Inflammatory macrophage treated with lipopolysaccharide for 4 hours (primary cell): ENCODE measurements at regions not wholly inside any gene's neighbourhood (a gene's known extent, or its start where the extent isn't known, plus 50 kb on each side); places are given as distances from the start of the nearest gene placed in this dataset.
A peak's percentile ranks its signal among the peaks of the same experiment; 100 is the strongest.
"Not testable (repeated sequence)": the region's sequence is repeated elsewhere in the genome, so short reads cannot be mapped to it uniquely, and the experiment has no call there.

Source experiments
- DNase-seq: peaks from one replicate; pipeline ENCODE4 v3.0.0-alpha.2; 2020

GRCh38 chr10:123270806-123271205 lies 116.6 kb downstream of the BUB3 start:
- no peak for DNase-seq

DNA sequence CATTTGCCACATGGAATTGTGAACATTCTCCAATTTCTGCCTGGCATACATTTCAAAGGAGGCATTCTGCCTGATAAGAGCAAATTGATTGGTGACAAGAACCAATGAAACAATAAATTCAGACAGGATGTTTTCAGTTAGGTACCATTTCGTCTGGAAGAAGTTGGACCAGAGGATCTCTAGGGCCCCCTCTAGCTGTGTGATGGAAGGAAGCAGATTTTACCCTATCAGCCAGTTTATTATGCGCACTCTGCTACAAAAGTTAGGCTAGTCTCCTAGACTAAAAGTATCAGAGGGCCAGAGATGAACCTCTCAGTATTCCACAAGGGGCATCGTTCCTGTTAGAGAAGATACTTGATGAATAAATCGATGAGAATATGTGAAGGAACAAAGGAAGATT lies 118.0 kb downstream of the BUB3 start:
- no peak for DNase-seq

- no peak for DNase-seq
Observed at GRCh38 chr10:123274306-123275135, 120.3 kb downstream of the BUB3 start.

DNA sequence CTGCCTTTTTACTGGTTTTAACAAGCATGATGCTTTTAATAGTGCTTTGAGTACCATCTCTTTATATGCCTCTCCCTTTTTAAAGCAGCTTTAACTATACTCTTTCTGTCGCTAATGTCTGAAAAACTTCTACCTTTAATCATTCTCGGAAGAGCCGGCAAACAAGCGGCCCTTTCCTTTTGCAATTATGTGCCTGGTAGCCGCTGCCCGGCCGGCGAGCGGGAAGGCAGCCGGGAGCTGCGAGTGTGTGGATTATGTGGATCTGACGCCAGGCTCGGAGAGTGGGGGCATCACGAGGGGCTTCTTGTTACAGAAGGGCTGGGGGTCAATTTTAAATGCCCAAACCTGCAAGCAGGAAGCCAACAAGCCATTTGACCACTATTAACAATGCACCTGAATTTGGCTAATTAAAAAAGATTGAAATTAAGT lies 120.9 kb downstream of the BUB3 start:
- no peak for DNase-seq

- no peak for DNase-seq
Observed at GRCh38 chr10:123278445-123278844, 124.2 kb downstream of the BUB3 start.

DNA sequence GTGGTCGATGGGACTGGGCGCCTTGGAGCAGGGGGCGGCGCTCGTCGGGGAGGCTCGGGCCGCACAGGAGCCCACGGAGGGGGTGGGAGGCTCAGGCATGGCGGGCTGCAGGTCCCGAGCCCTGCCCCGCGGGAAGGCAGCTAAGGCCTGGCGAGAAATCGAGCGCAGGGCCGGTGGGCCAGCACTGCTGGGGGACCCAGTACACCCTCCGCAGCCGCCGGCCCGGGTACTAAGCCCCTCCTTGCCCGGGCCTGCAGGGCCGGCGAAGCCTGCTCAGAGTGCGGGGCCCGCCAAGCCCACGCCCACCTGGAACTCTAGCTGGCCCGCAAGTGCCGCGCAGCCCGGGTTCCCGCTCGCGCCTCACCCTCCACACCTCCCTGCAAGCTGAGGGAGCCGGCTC lies 129.2 kb downstream of the BUB3 start:
- not testable (repeated sequence) for DNase-seq

GRCh38 chr10:123284022-123284421 lies 129.8 kb downstream of the BUB3 start:
- DNase-seq, result no peak

DNA sequence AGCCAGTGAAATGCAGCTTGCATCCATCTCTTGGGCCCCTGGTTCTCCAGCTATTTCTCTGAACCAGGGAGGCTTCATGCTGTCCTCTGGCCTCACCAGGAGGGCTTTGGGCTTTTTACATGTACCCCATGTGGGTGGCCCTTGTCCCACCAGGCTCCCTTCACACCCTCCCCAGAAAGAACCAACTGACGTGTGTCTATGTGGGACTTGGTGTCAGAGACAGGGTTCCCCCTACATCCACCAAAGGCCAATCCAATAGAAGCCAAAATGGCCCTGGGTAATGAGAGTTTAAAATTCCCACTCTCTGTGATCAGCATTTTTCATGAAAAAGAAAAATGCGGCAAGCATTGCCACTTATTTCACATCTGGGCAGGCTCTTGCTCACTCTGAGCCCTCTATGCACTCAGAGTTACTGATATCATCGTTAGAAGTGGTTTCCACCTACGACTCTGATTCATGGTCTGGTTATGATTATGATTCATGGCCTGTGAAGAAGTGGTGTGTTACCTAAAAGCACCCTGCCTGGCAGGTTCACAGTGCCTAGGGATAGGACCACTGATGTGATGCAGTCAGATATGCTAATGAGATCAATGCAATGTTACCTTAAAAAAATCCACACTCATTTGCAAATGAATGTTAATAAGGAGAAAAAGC lies 133.5 kb downstream of the BUB3 start:
- DNase-seq, result peak; percentile 53

DNA sequence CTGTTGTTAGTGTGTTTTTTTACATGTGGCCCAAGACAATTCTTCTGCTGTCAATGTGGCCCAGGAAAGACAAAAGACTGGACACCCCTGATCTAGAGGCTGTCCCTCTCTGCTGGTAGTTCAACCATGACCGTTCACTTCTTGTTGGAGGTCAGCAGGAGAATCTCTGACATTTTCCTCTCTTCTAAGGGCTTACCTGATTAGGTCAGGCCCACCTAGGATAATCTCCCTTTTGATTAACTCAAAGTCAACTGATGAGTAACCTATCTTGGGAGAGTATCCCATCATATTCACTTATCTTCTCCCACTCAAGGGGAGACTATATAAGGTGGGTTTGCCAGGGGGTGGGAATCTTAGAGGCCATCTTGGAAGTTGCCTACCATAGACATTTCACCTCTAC lies 135.2 kb downstream of the BUB3 start:
- no peak for DNase-seq

GRCh38 chr10:123294109-123294508 lies 139.9 kb downstream of the BUB3 start:
- DNase-seq, result no peak

DNA sequence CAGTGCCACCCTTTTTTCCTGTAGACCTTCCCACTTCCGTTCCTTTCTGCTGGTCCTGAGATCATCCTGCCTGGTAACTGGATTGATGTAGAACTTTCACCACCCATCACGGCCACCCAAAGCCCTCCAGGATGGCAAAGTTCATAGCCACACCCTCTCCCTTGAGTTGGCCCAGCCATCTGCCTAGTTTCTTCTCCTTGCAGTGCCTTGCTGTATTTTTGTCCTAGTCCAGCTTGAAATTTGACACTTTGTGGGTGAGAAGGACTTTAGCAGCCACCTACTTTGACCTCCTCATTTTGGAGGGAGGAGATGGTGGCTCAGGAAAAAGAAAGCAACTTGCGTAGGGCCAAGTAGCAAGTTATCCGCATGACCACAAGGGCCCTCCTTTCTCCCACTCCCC lies 140.7 kb downstream of the BUB3 start:
- no peak for DNase-seq

DNA sequence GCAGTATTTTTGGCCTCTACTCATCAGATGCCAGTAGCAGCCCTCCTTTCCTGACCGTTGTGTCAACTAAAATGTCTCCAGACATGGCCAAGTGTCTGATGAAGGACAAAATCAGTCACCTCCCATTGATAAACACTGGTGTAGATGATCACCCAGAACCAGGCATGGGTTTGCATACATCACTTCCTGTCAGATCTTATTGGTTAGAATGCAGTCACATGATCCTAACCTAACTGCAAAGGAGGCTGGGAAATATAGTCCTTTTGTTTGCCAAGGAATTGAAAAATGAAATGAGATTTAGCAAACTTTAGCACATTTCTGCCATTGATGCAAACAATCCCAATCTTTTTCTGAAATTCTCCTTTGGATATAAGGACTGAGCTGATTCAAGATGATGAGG lies 141.4 kb downstream of the BUB3 start:
- no peak for DNase-seq

- peak; percentile 36 for DNase-seq
Observed at GRCh38 chr10:123297175-123297574, 143.0 kb downstream of the BUB3 start.

- DNase-seq, result no peak
Observed at GRCh38 chr10:123298583-123298982, 144.4 kb downstream of the BUB3 start.

- no peak for DNase-seq
Observed at GRCh38 chr10:123299598-123299997, 145.4 kb downstream of the BUB3 start.

GRCh38 chr10:123301077-123301857 lies 147.1 kb downstream of the BUB3 start:
- DNase-seq, result peak; percentile 43

DNA sequence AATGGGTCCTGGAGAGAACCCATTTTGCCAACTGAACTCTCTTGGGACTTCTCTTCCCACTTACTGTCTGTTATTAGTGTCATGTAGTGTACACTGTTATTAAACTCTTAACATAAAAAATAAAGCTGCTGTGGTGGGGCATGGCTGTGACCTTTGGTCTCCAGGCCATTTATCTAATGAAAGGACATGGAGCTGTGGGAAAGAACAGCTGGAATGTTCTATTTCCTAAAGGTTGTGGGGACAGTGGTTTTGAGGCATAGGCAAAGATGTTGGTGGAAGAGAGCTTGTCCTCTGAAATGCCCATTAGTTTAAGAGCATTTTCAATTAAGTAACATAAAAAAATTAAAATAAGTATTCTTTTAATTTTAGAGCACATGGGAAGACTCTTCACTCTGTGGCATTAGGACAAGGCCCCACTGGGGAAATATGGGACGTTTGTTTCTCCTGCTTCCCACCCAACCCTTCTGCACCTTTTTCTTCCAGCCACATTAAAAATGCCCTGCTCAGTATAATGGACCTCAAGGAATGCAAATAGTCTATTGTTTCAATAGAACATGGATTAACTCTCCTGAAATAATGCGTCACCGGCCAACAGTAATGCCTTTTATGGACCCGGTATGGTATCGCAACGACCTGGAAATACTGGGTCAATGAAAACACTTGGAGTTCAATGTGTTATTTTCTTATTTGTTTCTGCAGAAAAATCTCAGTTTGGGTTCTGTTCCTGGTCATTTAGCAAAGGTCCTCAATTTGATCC lies 149.6 kb downstream of the BUB3 start:
- DNase-seq, result no peak

- DNase-seq, result no peak
Observed at GRCh38 chr10:123305671-123306070, 151.5 kb downstream of the BUB3 start.

GRCh38 chr10:123306290-123306689 lies 152.1 kb downstream of the BUB3 start:
- DNase-seq, result no peak

DNA sequence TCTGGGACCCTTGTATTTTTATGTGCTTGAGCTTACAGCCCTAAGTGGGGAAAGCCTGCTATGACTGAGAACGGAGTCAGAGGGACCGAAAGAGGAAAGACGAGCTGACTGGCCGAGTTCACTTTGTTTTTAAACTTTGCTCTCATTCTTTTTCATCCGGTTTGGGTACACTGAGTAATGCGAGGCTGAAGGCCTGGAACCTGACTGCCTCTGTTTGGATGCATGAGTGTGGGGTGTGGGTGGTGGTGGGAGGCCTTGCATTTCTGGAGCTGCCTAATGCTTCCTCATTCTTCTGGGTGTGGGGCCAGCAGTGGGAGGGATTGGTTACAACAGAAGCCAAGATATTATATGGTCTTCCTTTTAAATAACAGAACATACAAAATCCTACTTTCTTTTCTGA lies 155.5 kb downstream of the BUB3 start:
- DNase-seq, result peak; percentile 84

DNA sequence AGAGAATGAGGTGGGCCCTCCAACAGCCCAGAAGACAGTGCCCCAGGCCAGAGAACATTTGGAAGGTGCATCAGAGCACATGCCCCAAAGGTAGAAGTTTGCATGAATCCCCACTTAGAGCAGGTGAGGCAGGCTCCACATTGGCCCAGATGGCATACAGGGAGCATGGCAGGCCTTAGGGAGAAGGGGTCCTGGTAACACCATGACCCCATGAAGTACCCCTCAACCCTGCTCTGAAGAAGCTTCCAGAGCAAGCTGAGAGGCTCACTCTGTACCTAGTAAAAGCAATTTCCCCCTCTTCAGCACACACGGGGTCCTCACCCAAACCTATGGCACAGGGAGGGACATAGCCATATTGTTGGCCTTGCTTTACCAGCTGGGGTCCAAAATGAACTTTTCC lies 162.6 kb downstream of the BUB3 start:
- no peak for DNase-seq

DNA sequence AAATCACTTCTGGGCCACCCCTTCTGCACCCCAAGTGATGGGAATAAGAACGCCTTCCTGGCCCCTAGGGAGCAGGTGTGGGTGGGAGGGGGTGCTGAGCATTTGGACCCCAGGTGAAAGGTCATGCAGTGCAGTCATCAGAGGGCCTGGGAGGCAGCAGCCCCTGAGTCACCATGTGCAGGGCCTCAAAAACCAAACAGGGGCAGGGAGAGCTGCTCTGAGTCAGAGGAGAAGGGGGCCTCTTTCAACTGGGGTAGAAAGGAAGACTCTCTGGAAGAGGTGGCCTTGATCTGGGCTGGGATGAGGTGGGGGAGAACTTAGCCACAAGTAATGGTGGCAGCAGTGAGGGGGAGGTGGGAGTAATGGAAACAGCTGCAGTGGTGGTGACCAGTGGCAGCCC lies 164.3 kb downstream of the BUB3 start:
- no peak for DNase-seq

DNA sequence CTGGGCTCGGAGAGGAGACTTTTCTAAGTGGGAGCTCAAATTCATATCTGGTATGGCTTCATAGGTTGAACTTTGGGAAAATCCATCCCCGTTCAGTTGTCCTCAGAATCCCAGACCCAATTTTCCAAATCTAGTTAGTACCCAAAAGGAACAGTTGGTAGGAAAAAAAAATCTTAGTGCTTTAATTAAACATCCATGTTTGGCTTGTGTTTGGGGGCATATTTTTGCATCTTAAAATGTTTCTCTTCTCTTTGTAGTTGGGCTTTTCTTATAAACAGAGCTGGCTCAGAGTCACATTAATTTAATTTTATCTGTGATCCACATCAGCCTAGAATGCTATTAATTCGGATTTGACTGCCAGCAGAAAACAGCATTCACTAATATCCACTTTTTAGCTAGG lies 165.9 kb downstream of the BUB3 start:
- no peak for DNase-seq
